ENCODE measurements at regions not wholly inside any gene's neighbourhood (a gene's known extent, or its start where the extent isn't known, plus 50 kb on each side); places are given as distances from the start of the nearest gene placed in this dataset.

- H3K36me3 ChIP-seq: no peaks in the 10 kb centered on the region
- TF ChIP-seq CTCF (IDR thresholded peaks at IDR 0.05) (no peak), POLR2A (IDR thresholded peaks at IDR 0.05) (no peak)
- H3K27ac ChIP-seq: no peak overlapping the region
- no peaks in the 10 kb centered on the region for H3K9me3 ChIP-seq
- no peak overlapping the region for H3K4me3 ChIP-seq
- no peak for DNase-seq
- H3K27me3 ChIP-seq: no peaks in the 10 kb centered on the region
- no peaks in the 10 kb centered on the region for H3K4me1 ChIP-seq
Observed at GRCh38 chr10:21034241-21034640, 137.1 kb upstream of the NEBL start.

GRCh38 chr10:21032587-21033319 is 135.6 kb upstream of the NEBL start:
- H3K27ac ChIP-seq: no peak overlapping the region
- H3K9me3 ChIP-seq: no peaks in the 10 kb centered on the region
- no peaks in the 10 kb centered on the region for H3K36me3 ChIP-seq
- no peak for DNase-seq
- no peak for TF ChIP-seq CTCF (IDR thresholded peaks at IDR 0.05)
- TF ChIP-seq POLR2A (IDR thresholded peaks at IDR 0.05): no peak
- H3K4me3 ChIP-seq: no peak overlapping the region
- H3K4me1 ChIP-seq: no peaks in the 10 kb centered on the region
- no peaks in the 10 kb centered on the region for H3K27me3 ChIP-seq

GRCh38 chr10:21031232-21031795 is 134.2 kb upstream of the NEBL start:
- H3K4me3 ChIP-seq: no peak overlapping the region
- H3K27ac ChIP-seq: no peak overlapping the region
- no peaks in the 10 kb centered on the region for H3K27me3 ChIP-seq
- TF ChIP-seq POLR2A (IDR thresholded peaks at IDR 0.05): no peak
- no peak for TF ChIP-seq CTCF (IDR thresholded peaks at IDR 0.05)
- no peak for DNase-seq
- H3K4me1 ChIP-seq: no peaks in the 10 kb centered on the region
- H3K36me3 ChIP-seq: no peaks in the 10 kb centered on the region
- no peaks in the 10 kb centered on the region for H3K9me3 ChIP-seq

GRCh38 chr10:21030091-21030490 is 133.0 kb upstream of the NEBL start:
- Histone ChIP-seq H3K27ac (no peak overlapping the region), H3K4me1 (no peaks in the 10 kb centered on the region), H3K4me3 (no peak overlapping the region), H3K27me3 (no peaks in the 10 kb centered on the region), H3K9me3 (no peaks in the 10 kb centered on the region), H3K36me3 (no peaks in the 10 kb centered on the region)
- DNase-seq: no peak
- TF ChIP-seq POLR2A (IDR thresholded peaks at IDR 0.05): no peak
- TF ChIP-seq CTCF (IDR thresholded peaks at IDR 0.05): no peak

- DNase-seq: no peak
- H3K27me3 ChIP-seq: no peaks in the 10 kb centered on the region
- no peaks in the 10 kb centered on the region for H3K9me3 ChIP-seq
- H3K4me3 ChIP-seq: no peak overlapping the region
- H3K4me1 ChIP-seq: no peaks in the 10 kb centered on the region
- no peak overlapping the region for H3K27ac ChIP-seq
- TF ChIP-seq CTCF (IDR thresholded peaks at IDR 0.05) (no peak), POLR2A (IDR thresholded peaks at IDR 0.05) (no peak)
- H3K36me3 ChIP-seq: no peaks in the 10 kb centered on the region
Observed at GRCh38 chr10:21022821-21023220, 125.7 kb upstream of the NEBL start.

All from Peyer's patch (tissue), 4 donors.